Dermis blood vessel endothelial cell (primary cell): ENCODE measurements at regions not wholly inside any gene's neighbourhood (a gene's known extent, or its start where the extent isn't known, plus 50 kb on each side); places are given as distances from the start of the nearest gene placed in this dataset.
"Not testable (repeated sequence)": the region's sequence is repeated elsewhere in the genome, so short reads cannot be mapped to it uniquely, and the experiment has no call there.

Experiments used
- DNase-seq: peaks from one replicate; pipeline ENCODE4 v3.0.0; 2010

DNA sequence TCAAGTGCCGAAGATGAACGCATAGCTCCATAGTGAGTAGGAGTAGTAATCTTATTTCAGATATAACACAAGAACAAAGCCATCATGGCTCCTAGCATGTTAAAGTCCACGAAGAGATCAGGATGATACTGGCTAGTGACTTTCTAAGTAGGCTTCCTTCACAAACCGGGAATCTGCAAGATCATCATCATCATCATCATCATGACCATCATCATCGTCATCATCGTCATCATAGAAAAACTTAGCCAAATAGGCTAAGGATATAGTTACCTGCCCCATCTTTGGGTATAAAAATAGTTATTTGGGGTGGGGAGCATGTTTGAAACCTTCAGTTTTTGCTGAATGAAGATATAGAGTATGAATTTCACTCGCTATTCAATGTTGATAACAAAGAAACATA is 57.9 kb downstream of the PYDC2 start:
- DNase-seq = no peak

DNA sequence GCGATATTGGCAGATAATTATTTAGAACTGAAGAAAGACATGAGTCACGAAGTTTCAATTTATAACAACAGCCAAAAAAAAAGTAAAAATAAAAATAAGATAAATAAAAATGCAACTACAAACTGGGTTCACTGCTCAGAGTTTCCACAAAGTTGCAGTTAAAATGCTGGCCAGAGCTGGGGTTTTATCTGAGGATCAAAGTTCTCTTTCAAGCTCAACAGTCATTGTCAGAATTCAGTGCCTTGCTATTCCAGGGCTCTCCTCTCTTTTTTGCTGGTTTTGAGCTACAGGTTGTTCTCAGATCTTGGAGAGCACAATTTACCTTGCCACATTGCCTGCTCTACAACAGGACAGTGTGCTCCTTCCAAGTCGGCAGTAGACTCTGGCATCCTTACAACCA is 60.1 kb downstream of the PYDC2 start:
- no peak for DNase-seq

DNA sequence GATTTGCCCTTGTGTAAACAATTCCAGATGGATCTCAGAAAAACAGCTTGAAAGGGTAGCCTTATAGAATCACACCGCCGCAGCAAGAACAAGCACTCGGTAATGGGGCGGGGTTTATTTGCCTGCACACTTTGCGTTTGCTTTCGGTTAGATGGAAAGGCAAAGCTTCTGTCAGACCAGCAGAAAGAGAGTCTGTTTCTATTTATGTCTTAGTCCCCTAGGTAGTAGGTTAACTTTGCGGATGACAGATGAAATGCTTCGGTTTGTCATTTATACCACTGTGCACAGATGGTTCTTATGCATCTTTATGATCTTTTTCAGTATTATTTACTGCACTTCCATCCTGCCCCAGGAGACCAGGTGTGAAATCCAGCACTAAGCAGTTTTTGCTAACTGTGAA is 62.2 kb downstream of the PYDC2 start:
- DNase-seq = no peak

DNA sequence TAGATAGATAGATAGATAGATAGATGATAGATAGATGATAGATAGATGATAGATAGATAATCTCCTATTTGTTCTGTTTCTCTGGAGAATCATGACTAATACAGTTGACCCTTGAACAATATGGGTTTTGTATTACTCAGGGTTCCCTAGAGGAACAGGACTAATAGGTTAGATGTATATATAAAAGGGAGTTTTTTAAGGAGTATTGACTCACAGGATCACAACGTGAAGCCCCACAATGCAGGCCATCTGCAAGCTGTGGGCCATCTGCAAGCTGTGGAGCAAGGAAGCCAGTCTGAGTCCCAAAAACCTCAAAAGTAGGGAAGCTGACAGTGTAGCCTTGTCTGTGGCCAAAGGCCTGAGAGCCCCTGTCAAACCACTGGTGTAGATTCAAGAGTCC is 67.6 kb downstream of the PYDC2 start:
- no peak for DNase-seq

DNA sequence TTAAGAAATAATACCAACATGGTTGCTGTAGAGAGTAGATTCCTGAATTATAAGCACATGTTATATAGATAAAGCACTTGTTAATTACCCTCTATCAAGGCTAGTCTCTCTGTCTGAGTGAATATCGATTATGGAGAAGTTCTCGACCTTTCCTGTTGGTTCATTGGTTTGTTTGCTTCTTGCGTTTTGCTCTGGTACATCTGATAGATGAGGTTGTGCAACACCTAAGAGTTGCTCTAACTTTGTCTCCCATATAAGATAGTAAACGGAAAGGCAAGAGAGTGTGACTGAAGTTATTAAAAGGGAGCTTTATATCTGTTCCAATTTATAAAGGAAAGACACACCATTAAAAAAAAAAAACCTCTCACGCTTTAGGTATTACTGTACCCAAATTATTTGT is 69.0 kb downstream of the PYDC2 start:
- DNase-seq = no peak

DNA sequence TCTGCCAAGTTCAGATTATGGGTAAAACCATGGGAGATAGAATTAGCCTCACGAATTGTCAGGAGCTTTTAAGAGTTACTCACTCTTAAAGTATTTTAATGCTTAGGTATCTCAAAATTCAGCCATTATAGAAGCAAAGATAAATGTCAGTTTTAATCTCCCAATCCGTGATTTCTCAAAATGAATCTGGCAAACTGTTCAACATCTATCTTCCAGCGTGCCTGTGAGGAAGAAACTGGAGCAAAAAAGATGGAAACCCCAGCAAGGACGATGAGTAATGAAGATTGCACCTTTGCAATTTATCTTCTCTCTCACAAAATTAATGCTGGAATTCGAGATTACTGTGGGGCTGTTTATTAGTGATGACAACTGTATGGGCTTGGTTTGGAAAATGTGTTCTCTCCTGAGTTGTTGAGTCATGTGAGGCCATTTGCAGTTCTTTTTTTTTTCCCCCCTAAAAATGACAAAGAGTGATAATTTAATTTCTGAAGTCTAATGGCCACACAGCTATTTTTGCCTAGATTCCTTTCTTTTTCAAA is 70.5 kb downstream of the PYDC2 start:
- DNase-seq = no peak

DNA sequence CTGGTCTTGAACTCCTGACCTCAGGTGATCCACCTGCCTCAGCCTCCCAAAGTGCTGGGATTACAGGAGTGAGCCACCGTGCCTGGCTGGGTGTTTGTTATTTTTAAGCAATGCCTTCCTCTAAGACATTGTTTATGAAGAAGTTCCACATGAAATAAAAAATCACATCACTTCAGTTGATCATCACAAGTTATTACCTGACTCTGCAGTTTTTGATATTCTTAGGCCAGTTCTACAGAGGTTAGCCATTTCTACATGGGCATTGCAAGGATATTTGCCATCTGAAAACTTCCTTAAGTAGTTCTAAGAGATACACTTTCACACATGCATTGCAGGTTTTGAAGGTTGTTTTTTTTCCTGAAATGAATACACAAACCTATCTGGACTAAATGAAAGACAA is 82.1 kb downstream of the PYDC2 start:
- DNase-seq = no peak

DNA sequence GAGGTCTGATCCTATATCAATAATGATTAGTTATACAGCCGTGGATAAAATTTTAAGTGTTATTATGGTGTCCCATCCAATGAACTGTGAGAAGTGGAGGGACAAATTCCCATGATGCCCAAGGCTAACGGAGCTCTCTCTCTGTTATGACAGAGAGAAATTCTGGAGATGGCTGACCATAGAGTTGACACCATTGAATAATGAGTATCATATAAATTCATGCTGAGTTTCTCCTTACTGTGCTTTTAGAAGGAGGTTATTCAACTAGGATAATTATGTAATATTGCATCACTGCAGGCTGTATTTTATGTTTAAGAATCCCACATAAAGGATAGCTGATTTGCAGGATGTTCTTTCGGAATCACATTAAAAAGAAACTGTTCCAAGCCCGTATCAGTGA is 82.9 kb downstream of the PYDC2 start:
- DNase-seq = no peak

DNA sequence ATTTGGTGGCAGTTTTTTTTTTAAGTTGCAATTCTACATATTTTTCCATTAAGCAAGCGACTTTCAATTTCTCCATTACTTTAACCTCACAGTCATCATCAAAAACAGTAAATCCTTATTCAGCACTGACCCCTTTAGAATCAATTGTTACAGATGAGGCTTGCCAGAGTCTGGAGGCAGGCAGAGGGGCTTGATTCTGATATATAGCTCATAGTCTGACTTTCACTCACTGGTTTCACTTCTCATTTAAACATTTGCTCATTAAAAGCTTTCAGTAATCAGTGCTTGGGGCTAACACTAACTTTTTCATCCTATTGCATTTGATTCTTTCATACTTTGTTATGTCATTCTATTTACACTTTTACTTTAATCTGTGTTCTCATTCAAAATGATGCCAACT is 88.4 kb downstream of the PYDC2 start:
- no peak for DNase-seq

DNA sequence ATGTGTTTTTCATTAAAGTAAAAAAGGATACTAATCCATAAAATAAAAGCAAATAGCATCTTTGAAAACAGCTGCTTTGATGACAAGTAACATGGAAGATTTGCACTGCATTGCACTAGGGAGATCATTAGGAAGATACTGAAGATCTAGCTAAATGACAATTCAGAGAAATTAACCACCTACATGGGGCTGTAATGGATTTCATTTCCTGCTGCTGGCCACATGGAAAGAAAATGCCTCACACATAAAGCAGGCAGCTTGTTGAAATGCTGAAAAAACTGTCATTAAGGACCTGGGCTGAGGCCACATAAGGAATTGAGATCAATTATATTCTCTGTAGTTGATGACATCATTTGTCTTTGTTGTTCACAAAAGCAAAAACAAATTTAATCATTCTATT is 94.1 kb downstream of the PYDC2 start:
- DNase-seq = no peak

DNA sequence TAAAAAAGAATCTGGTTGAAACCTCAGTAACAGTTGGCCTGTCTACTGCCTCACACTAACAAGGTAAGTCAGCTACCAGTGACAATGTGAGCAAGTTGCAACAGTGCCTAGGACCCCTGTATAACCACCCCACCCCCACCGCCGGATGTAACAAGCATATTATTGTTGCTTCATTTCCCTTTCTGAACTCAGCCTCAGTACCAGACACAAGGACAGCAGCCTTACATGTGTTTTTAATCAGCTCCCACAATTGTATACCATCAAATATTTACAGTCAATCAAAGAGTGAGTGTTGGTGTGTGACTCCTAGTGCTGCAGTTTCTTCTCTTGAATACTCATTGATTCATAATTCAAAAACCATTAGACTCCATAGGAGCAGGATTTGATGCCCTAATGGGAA is 96.4 kb downstream of the PYDC2 start:
- no peak for DNase-seq

DNA sequence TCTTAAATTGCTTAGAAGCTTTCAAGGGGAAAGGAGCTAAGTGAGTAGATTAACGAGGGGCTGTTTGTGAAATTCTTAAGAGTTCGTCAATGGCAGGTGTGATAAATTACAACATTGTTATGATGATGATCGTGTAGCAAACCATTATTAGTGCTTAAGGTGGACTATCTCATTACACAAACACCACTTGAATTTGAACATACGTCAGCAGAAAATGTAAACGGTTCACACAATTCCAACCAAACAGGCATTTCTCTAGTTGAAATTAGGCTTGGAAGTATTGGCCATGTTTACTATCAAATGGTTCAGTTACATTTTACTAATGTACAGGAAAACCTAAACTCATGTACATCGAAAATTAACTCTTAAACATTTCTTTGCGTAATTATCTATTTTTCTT is 102.8 kb downstream of the PYDC2 start:
- no peak for DNase-seq

DNA sequence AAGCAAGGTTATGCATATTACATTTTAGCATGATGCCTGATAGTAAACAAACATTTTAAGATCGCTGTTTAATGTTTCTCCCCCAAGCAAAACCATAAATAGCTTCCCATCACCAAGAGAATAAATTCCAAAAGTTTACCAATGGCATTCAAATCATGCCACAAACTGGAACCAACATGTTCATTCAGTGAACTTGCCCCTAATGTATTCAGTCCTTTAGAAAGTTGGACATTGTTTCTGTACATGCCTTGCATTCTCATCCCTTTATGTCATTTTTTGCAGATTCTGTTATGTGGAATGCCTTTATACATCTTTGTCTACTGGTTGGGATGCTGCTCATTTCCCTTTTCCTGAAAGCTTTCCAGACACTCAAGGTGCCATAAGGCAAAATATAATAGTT is 105.5 kb downstream of the PYDC2 start:
- no peak for DNase-seq

DNA sequence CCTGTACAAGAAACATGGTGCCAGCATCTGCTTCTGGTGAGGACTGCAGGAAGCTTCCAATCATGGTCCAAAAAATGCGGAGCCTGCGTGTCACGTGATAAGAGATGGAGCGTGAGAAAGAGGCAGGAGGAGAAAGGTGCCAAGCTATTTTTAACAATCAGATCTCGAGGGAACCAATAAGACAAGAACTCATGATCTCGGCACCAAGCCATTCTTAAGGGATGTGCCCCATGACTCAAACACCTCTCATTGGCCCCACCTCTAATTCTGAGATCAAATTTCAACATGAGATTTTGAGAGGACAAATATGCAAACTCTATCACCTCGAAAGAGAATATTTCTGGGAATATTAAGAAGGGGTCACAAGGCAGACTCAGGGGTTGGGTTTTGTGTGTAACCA is 107.2 kb downstream of the PYDC2 start:
- no peak for DNase-seq

DNA sequence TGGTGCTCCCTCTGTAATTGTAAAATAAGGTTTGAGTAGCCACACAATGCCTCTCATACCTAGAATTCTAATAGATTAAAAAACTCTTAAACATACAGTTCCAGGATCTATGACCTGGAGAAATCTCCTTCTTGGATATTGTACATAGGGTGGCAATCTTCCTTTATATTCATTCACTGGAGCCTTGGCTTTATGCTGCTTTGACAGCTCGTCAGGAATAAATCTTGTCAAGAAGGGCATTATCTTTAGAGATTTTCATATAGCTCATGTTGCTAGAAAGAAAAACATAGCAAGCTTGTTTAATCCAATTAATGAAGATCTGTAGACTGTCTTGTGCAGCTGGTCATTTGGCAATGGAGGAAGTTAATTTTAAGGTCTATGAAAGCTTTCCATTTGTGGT is 131.1 kb downstream of the PYDC2 start:
- DNase-seq = no peak

DNA sequence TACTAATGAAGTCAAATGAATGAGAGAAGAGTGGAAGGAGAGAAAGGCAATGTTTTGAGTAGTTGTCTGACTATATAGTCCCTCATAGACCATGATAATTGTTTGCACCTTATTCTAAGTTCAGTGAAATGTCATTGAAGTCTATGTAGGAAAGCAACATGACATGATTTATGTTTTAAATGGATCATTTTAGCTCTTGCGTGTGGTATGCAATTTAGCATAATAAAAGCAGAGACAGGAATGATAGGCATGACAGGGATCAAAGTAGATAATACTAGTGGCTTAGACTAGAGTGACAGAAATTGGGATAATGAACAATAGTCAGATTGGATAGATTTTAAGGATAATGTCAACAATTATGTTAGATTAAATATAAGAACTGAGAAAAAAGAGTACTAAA is 132.5 kb downstream of the PYDC2 start:
- no peak for DNase-seq

DNA sequence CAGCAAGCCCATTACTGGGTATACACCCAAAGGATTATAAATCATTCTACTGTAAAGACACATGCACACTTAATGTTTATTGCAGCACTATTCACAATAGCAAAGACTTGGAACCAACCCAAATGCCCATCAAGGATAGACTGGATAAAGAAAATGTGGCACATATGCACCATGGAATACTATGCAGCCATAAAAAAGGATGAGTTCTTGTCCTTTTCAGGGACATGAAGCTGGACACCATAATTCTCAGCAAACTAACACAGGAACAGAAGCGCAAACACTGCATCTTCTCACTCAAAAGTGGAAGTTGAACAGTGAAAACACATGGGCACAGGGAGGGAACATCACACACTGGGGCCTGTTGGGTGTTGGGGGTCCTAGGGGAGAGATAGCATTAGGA is 154.5 kb downstream of the PYDC2 start:
- DNase-seq = not testable (repeated sequence)

DNA sequence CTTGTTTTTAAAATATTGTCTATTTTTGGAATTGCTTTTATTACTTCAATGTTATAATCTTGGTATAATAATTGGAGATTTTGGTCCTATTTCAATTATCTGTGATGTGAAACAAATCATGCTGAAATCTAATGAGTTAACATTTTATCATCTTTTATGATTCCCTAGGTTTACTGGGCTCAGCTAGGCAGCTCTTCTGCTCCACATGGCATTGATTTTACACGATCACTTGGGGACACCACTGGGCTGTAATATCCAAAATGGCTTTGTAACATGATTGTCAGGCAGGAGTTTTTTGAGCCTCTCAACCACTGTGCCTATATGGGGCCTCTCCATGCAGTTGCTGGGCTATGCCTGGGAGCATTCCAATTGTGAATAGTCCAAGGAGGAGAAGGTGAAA is 163.3 kb downstream of the PYDC2 start:
- no peak for DNase-seq

DNA sequence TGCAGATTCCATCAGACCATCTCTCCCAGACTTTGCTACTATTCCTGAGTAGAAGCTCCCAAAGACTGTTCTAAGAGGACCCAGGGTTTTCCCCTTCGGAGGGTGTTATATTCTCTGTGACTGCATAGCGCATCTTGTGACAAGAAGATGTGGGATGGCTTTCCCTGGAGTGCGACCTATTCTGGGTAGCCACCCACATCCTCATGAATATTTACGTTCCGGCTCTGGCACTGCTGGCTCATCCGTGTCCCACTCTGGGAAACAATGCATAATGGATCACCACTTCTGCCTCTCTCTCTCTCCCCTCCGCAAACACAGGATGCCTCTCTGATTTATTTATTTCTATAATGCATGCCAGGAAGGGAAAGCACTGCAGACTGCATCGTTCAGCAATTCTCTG is 166.1 kb downstream of the PYDC2 start:
- DNase-seq = no peak

DNA sequence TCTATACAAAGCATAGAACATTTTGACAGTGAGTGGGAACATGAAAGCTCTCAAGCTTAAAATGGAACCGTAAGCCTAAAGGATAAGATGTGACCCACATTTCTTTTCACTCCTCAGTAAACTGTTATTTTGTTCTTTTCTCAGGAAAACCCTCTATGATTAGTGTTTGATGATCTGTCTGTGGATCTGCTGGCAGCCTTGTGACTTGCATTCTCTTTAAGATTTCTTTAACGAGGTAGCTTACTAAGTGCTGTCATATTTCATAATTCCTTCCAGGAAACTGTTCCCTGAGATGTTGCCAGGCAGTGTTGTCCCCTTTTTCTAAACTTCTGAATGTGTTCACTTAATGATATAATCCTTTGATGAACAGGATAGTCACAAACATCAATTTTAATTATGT is 167.6 kb downstream of the PYDC2 start:
- no peak for DNase-seq

DNA sequence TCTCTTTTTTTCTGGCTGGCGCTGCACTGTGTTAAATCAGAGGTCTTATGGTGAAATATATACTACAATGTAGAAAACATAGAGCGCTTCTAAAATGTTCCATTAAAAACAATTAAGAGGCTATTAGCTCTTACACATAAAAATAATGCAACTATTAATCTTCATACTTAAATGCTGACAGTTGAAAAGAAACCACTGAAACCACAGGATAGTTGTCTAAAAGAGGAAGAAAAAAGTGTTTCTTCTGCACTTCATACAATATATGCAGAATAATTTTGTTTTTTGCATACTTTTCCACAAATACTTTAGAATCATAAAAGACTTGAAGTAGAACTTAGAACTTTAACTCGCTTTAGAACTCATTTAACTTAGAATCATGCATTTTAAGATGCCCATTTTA is 170.5 kb downstream of the PYDC2 start:
- DNase-seq = no peak

DNA sequence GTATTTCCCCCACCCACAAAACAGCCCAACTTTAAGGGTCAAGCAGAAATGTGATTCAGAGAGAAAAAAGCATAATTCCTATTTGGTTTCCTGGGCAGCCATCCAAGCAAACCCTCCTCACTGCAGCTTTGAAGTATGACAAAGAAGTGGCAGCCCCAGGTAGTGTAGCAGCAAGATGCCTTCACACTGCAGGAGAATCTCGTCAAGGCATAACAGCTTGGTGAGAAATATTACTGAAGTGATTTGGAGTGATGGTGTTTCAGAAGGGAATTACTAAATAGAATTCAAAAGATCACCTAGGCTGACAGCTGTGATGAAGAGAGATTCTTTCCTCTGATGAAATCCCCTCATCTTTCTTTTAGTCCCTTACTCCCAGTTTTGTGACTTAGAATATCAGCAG is 173.9 kb downstream of the PYDC2 start:
- no peak for DNase-seq

DNA sequence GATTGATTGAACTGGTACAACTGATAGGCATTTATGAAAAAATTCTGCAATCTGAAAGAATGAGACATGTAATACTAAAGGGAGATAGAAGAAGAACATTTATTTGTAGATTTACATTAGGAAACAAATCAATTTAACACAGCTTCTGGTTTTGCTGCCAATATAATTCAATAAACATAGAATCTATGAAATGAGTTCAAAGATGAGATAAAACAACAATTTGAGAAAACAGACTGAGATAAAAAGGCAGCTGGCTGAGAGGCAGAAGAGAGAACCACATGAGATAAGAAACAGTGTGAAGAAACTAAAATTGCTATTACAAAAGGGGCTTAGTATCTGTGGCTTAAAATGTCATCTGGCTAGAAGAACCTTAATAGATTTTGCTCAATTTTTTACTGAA is 176.6 kb downstream of the PYDC2 start:
- DNase-seq = no peak

DNA sequence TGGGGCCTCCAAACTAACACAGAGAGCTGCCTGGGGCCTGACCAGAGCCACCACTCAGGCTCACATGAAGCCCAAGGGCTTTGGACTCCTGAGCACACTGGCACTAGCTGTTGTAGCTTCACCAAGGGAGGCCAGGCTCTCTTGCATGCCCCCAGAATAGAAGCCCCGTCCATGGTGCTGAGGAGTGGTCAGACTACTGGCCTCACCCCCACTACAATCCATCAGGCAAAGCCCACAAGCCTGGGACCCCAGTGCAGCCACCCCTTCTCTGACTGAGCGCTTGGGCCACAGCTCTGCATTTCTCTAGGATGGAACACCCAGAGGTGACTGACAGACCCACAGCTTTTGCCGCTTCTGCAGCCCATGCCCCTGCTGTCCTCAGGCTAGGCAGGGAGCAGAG is 180.8 kb downstream of the PYDC2 start:
- DNase-seq = no peak

DNA sequence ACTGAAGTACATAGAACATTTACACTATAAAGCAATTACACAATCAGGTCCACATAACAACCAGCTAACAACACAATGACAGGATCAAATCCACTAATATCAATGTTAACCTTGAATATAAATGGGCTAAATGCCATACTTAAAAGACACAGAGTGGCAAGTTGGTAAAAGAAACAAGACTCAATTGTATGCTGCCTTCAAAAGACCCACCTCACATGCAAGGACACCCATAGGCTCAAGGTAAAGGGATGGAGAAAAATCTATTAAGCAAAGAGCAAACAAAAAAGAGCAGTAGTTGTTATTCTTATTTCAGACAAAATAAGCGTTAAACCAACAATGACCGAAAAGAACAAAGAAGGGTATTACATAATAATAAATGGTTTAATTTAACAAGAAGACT is 183.3 kb downstream of the PYDC2 start:
- DNase-seq = no peak

DNA sequence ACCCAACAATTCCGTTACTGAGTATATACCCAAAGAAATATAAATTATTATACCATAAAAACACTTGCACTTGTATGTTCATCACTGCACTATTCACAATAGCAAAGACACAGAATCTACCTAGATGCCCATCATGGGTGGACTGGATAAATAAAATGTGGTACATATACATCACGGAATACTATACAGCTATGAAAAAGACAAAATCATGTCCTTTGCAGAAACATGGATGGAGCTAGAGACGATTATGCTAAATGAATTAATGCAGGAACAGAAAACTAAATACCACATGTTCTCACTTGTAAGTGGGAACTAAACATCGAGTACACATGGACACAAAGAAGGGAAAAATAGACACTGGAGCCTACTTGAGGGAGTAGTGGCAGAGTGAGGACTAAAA is 185.3 kb downstream of the PYDC2 start:
- DNase-seq = no peak
